NOMO-1 treated with dmso at 0.1 percent for 144 hours (cell line): ENCODE measurements at regions not wholly inside any gene's neighbourhood (a gene's known extent, or its start where the extent isn't known, plus 50 kb on each side); places are given as distances from the start of the nearest gene placed in this dataset.

Source experiments
- DNase-seq: peaks from one replicate; lab custom pipeline; 2025; ENCODE audit not compliant: unreplicated experiment; lab: John Stamatoyannopoulos, UW

GRCh38 chr2:181185421-181185820 is 205.0 kb downstream of the UBE2E3 start:
- DNase-seq, result peak; percentile 41

GRCh38 chr2:181185948-181186347 is 205.5 kb downstream of the UBE2E3 start:
- DNase-seq, result no peak

- no peak for DNase-seq
Observed at GRCh38 chr2:181188605-181189004, 208.2 kb downstream of the UBE2E3 start.

- no peak for DNase-seq
Observed at GRCh38 chr2:181189951-181190350, 209.5 kb downstream of the UBE2E3 start.

GRCh38 chr2:181190711-181191110 is 210.3 kb downstream of the UBE2E3 start:
- no peak for DNase-seq

- no peak for DNase-seq
Observed at GRCh38 chr2:181193550-181193949, 213.1 kb downstream of the UBE2E3 start.

- no peak for DNase-seq
Observed at GRCh38 chr2:181196401-181196800, 216.0 kb downstream of the UBE2E3 start.

- no peak for DNase-seq
Observed at GRCh38 chr2:181197140-181197760, 216.8 kb downstream of the UBE2E3 start.

- DNase-seq, result peak; percentile 3
Observed at GRCh38 chr2:181198183-181198864, 217.9 kb downstream of the UBE2E3 start.

- DNase-seq, result no peak
Observed at GRCh38 chr2:181203412-181203811, 223.0 kb downstream of the UBE2E3 start.

- DNase-seq, result no peak
Observed at GRCh38 chr2:181203916-181204315, 223.5 kb downstream of the UBE2E3 start.

GRCh38 chr2:181218401-181218821 is 238.0 kb downstream of the UBE2E3 start:
- no peak for DNase-seq

- no peak for DNase-seq
Observed at GRCh38 chr2:181223234-181223633, 234.0 kb upstream of the ITGA4 start.

GRCh38 chr2:181224866-181225265 is 232.3 kb upstream of the ITGA4 start:
- no peak for DNase-seq

- DNase-seq, result no peak
Observed at GRCh38 chr2:181228661-181229060, 228.5 kb upstream of the ITGA4 start.

- no peak for DNase-seq
Observed at GRCh38 chr2:181231151-181231550, 226.0 kb upstream of the ITGA4 start.

- DNase-seq, result no peak
Observed at GRCh38 chr2:181231886-181232621, 225.1 kb upstream of the ITGA4 start.

- no peak for DNase-seq
Observed at GRCh38 chr2:181234487-181234891, 222.7 kb upstream of the ITGA4 start.

GRCh38 chr2:181235011-181235410 is 222.2 kb upstream of the ITGA4 start:
- no peak for DNase-seq

GRCh38 chr2:181235683-181236459 is 221.3 kb upstream of the ITGA4 start:
- DNase-seq, result peak; percentile 59

- DNase-seq, result no peak
Observed at GRCh38 chr2:181239201-181239799, 217.9 kb upstream of the ITGA4 start.
